GM18873 (cell line): ENCODE measurements at regions not wholly inside any gene's neighbourhood (a gene's known extent, or its start where the extent isn't known, plus 50 kb on each side); places are given as distances from the start of the nearest gene placed in this dataset.

Experiments used
- ATAC-seq: cut with Tn5 transposase; IDR thresholded peaks from one replicate; pipeline ENCODE4 v1.9.1; 2021; ENCODE audit warnings: mild to moderate bottlenecking, moderate library complexity, moderate number of reproducible peaks; ENCODE audit not compliant: unreplicated experiment, low FRiP score

DNA sequence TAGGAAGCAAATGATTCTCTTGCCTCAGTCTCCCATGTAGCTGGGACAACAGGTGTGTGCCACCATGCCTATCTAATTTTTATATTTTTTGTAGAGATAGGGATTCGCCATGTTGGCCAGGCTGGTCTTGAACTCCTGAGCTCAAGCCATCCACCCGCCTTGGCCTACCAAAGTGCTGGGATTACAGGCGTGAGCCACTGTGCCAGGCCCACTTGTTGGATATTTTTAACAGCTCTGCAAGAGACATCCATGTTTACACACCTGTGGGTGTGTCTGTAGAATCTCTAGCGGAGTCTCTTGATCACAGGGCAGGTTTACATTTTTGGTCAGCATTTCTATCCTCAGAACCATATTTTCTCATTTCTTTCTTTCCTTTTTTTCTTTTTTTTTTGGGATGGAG lies 53.1 kb upstream of the ZFP64 start:
- no peak for ATAC-seq

DNA sequence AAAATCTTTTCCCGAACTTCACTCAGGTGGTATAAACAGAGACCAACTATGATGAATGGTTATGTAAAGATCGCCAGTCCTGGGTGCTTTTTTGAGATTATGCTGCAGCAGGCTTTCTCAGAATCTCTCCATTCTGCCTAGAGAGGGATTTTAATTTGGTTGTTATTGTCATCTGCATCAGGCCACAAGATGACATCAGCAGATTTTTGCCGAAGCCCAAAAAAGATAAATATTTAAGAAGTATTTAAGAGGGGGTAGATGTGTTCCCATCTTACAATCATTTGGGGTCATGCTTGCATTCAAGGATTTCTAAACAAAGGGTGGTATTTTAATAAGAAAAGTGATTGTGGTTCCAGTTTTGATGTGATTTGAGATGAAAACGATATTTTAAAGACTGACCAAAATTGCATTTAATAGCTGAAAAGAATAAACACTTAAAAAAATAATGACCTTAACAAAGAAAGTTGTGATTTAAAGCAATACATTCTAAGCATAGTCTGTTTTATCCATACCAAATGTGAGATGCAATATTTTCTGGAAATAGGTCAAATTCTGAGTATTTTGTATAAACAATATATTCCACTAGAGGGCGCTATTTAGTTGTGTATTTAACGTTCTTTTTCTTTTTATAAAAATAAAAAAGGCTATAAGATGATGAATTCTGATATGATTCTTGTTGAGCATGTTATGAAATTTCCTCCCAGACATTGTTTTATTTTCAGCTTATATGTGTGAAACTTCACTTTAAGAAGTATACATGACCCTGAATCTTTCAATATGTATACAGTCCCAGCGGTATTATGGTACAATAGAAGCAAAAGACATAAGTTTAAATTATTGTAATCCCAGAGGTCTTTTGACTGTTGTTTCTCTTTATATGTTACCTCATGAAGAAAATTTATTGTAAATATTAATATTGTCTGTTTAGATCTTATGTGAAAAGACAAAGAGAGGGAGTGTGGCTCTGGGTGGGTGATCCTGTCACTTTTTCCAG lies 51.0 kb upstream of the ZFP64 start:
- no peak for ATAC-seq
